HCT116 (cell line): ENCODE measurements at regions not wholly inside any gene's neighbourhood (a gene's known extent, or its start where the extent isn't known, plus 50 kb on each side); places are given as distances from the start of the nearest gene placed in this dataset.

Experiments used
- CEBPB ChIP-seq: IDR thresholded peaks from 2 replicates; pipeline ENCODE4 v1.6.1; 2012; ENCODE audit warnings: low read depth
- ELF1 ChIP-seq: IDR thresholded peaks from 2 replicates; pipeline ENCODE4 v1.6.1; 2012; ENCODE audit warnings: low read depth, borderline replicate concordance
- POLR2A ChIP-seq: IDR thresholded peaks from 2 replicates; pipeline ENCODE4 v1.7.0; 2011; ENCODE audit warnings: borderline replicate concordance; ENCODE audit not compliant: insufficient read depth, insufficient read length; ENCODE audit errors: extremely low read depth
- POLR2AphosphoS5 ChIP-seq: IDR thresholded peaks from 2 replicates; pipeline ENCODE4 v1.6.1; 2011; ENCODE audit warnings: mild to moderate bottlenecking, low read depth, low read length, moderate library complexity
- RAD21 ChIP-seq: IDR thresholded peaks from 2 replicates; pipeline ENCODE4 v1.6.1; 2012; ENCODE audit warnings: low read depth, mild to moderate bottlenecking
- TCF7L2 ChIP-seq: IDR thresholded peaks from 2 replicates; pipeline ENCODE4 v1.7.0; 2011; ENCODE audit warnings: borderline replicate concordance, inconsistent platforms; ENCODE audit not compliant: insufficient read depth, insufficient read length; ENCODE audit errors: extremely low read depth
- ZFX ChIP-seq: fragments of 450-650 bp; IDR thresholded peaks from 2 replicates; pipeline ENCODE4 v1.6.1; 2017
- TF ChIP-seq, protein P1 (sequence below), 3 experiments: fragments of 200-600 bp in 1 of 3; sonication (generic) in 1 of 3; IDR thresholded peaks in 2 of 3; conservative IDR thresholded peaks in 1 of 3; 2 replicates each; pipeline ENCODE4 v1.5.1; 2012 to 2017; ENCODE audit warnings: low read depth in 2 of 3, low read length in 2 of 3, antibody characterized with exemption in 1 of 3, borderline replicate concordance in 1 of 3, control low read depth in 1 of 3, mild to moderate bottlenecking in 1 of 3, mixed read lengths in 1 of 3, mixed run types in 1 of 3, moderate library complexity in 1 of 3; ENCODE audit not compliant: insufficient read depth in 1 of 3

DNA sequence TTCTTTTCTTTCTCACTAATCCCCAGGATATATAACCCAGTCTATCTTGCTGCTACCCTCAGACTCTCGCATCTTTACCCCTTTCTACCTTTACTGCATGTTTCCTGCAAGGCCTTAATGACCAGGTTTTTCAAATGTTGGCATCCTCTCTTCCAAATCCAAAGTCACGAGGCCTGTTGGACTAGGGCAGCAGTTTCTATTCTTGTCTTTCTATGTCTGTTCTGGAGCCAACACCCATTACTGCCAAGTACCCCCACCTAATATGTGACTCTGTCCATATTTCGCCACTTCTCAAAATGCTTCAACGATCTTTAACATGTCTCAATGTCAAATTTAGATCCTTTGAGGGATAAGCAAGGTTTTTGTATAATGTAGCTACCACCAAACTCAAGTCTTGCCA, 443.4 kb downstream of the BMP2 start:
- TF ChIP-seq POLR2AphosphoS5, result no peak
- TF ChIP-seq, protein P1, sequence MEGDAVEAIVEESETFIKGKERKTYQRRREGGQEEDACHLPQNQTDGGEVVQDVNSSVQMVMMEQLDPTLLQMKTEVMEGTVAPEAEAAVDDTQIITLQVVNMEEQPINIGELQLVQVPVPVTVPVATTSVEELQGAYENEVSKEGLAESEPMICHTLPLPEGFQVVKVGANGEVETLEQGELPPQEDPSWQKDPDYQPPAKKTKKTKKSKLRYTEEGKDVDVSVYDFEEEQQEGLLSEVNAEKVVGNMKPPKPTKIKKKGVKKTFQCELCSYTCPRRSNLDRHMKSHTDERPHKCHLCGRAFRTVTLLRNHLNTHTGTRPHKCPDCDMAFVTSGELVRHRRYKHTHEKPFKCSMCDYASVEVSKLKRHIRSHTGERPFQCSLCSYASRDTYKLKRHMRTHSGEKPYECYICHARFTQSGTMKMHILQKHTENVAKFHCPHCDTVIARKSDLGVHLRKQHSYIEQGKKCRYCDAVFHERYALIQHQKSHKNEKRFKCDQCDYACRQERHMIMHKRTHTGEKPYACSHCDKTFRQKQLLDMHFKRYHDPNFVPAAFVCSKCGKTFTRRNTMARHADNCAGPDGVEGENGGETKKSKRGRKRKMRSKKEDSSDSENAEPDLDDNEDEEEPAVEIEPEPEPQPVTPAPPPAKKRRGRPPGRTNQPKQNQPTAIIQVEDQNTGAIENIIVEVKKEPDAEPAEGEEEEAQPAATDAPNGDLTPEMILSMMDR (IDR thresholded peaks at IDR 0.05 in 2 of 3, conservative IDR thresholded peaks at IDR 0.05 in 1 of 3; ENCODE audit: borderline replicate concordance in 1 of 3, insufficient read depth in 1 of 3, low read depth in 2 of 3, low read length in 2 of 3), result no peak
- TF ChIP-seq ZFX, result no peak
- no peak for TF ChIP-seq CEBPB
- no peak for TF ChIP-seq POLR2A
- no peak for TF ChIP-seq ELF1
- TF ChIP-seq RAD21, result no peak
- TF ChIP-seq TCF7L2, result no peak
